Testis (tissue), 2 donors: ENCODE measurements at regions not wholly inside any gene's neighbourhood (a gene's known extent, or its start where the extent isn't known, plus 50 kb on each side); places are given as distances from the start of the nearest gene placed in this dataset.

ENCODE experiments used
- CTCF ChIP-seq, 3 experiments: fragments of 450-650 bp in 2 of 3; fragments of 200-600 bp in 1 of 3; sonication (generic) in 1 of 3; IDR thresholded peaks; one replicate each; pipeline ENCODE4 v1.5.1; 2016 to 2019; ENCODE audit warnings: antibody characterized with exemption in 3 of 3, mild to moderate bottlenecking in 2 of 3, moderate library complexity in 1 of 3
- POLR2A ChIP-seq: fragments of 450-650 bp; IDR thresholded peaks from one replicate; pipeline ENCODE4 v1.6.1; 2017; ENCODE audit warnings: antibody characterized with exemption, mild to moderate bottlenecking, moderate library complexity

- TF ChIP-seq CTCF (IDR thresholded peaks at IDR 0.05), result no peak
- no peak for TF ChIP-seq POLR2A
These were observed 170.0 kb downstream of the NR2F2 start for GRCh38 chr15:96500508-96500907.
